PC-9 (cell line): ENCODE measurements at regions not wholly inside any gene's neighbourhood (a gene's known extent, or its start where the extent isn't known, plus 50 kb on each side); places are given as distances from the start of the nearest gene placed in this dataset.

ENCODE experiments used
- EZH2 ChIP-seq: fragments of 200-600 bp; sonication (generic); IDR thresholded peaks from 2 replicates; pipeline ENCODE4 v1.8.0; 2017; ENCODE audit warnings: antibody characterized with exemption, low read depth
- TF ChIP-seq, protein P1 (sequence below): fragments of 200-600 bp; sonication (generic); conservative IDR thresholded peaks from 2 replicates; pipeline ENCODE4 v1.6.1; 2017; ENCODE audit warnings: mixed run types, antibody characterized with exemption, mild to moderate bottlenecking, moderate library complexity

DNA sequence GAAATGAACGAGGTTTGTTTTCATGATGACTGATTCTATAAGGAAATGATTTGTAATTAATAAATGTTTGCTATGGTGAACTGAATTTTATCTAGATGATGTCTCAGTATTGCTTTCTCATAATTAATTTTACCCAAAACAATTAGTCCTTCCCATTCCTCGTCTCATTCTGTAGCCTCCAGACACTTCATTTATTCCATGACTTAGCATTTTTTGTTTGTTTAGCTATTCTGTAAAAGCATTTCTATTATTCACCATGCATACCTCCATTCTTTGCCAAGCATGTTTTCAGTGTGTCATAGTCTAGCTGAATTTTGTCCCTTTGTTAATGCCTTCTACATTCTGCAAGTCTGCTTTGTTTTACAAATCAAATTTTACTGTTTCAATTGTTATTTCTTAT, 137.4 kb upstream of the RPL10L start:
- TF ChIP-seq, protein P1, sequence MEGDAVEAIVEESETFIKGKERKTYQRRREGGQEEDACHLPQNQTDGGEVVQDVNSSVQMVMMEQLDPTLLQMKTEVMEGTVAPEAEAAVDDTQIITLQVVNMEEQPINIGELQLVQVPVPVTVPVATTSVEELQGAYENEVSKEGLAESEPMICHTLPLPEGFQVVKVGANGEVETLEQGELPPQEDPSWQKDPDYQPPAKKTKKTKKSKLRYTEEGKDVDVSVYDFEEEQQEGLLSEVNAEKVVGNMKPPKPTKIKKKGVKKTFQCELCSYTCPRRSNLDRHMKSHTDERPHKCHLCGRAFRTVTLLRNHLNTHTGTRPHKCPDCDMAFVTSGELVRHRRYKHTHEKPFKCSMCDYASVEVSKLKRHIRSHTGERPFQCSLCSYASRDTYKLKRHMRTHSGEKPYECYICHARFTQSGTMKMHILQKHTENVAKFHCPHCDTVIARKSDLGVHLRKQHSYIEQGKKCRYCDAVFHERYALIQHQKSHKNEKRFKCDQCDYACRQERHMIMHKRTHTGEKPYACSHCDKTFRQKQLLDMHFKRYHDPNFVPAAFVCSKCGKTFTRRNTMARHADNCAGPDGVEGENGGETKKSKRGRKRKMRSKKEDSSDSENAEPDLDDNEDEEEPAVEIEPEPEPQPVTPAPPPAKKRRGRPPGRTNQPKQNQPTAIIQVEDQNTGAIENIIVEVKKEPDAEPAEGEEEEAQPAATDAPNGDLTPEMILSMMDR = no peak
- TF ChIP-seq EZH2 = no peak
